ENCODE measurements at regions not wholly inside any gene's neighbourhood (a gene's known extent, or its start where the extent isn't known, plus 50 kb on each side); places are given as distances from the start of the nearest gene placed in this dataset.

GRCh38 chr3:43923104-43923882, 232.6 kb downstream of the ABHD5 start:
- TF ChIP-seq, protein P1, sequence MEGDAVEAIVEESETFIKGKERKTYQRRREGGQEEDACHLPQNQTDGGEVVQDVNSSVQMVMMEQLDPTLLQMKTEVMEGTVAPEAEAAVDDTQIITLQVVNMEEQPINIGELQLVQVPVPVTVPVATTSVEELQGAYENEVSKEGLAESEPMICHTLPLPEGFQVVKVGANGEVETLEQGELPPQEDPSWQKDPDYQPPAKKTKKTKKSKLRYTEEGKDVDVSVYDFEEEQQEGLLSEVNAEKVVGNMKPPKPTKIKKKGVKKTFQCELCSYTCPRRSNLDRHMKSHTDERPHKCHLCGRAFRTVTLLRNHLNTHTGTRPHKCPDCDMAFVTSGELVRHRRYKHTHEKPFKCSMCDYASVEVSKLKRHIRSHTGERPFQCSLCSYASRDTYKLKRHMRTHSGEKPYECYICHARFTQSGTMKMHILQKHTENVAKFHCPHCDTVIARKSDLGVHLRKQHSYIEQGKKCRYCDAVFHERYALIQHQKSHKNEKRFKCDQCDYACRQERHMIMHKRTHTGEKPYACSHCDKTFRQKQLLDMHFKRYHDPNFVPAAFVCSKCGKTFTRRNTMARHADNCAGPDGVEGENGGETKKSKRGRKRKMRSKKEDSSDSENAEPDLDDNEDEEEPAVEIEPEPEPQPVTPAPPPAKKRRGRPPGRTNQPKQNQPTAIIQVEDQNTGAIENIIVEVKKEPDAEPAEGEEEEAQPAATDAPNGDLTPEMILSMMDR (IDR thresholded peaks at IDR 0.05 in 2 of 3, conservative IDR thresholded peaks at IDR 0.05 in 1 of 3; ENCODE audit: control insufficient read depth in 2 of 3, extremely low read depth in 1 of 3, insufficient read depth in 1 of 3, low read depth in 3 of 3, low read length in 3 of 3), result no peak
- TF ChIP-seq YY1 (IDR thresholded peaks at IDR 0.05; ENCODE audit: low read depth, low read length) (no peak), ZNF274 (IDR thresholded peaks at IDR 0.05; ENCODE audit: insufficient read depth, insufficient read length) (no peak), DPF2 (IDR thresholded peaks at IDR 0.05) (no peak), MXI1 (IDR thresholded peaks at IDR 0.05; ENCODE audit: low read depth, low read length) (no peak), CEBPB (IDR thresholded peaks at IDR 0.05; ENCODE audit: borderline replicate concordance in 1 of 2, low read depth in 2 of 2, low read length in 2 of 2) (no peak), ZNF384 (IDR thresholded peaks at IDR 0.05; ENCODE audit: borderline replicate concordance, low read depth, low read length) (no peak)
